ENCODE measurements at regions not wholly inside any gene's neighbourhood (a gene's known extent, or its start where the extent isn't known, plus 50 kb on each side); places are given as distances from the start of the nearest gene placed in this dataset.

DNA sequence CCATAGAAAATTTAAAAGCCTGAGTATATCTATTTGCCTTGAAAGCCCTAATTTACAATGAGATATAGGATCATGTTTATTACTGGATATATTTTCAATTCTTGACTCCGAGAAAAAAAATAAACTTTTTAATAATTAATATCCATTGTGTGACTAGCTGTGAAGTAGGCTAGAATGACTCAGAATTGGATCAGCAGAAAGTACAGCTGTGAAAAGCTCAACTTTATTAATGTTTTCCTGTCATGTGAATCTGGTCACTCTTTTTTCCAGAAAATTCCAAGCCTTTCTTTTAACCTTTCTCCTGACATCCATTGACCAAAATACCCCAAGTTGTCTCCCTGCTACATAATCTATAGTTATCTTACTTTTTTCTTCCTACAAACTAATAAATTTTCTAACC is 171.8 kb upstream of the PACRGL start:
- TF ChIP-seq, protein P1, sequence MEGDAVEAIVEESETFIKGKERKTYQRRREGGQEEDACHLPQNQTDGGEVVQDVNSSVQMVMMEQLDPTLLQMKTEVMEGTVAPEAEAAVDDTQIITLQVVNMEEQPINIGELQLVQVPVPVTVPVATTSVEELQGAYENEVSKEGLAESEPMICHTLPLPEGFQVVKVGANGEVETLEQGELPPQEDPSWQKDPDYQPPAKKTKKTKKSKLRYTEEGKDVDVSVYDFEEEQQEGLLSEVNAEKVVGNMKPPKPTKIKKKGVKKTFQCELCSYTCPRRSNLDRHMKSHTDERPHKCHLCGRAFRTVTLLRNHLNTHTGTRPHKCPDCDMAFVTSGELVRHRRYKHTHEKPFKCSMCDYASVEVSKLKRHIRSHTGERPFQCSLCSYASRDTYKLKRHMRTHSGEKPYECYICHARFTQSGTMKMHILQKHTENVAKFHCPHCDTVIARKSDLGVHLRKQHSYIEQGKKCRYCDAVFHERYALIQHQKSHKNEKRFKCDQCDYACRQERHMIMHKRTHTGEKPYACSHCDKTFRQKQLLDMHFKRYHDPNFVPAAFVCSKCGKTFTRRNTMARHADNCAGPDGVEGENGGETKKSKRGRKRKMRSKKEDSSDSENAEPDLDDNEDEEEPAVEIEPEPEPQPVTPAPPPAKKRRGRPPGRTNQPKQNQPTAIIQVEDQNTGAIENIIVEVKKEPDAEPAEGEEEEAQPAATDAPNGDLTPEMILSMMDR (conservative IDR thresholded peaks at IDR 0.05; ENCODE audit: low read depth, low read length), result no peak
- TF ChIP-seq EZH2phosphoT487 (IDR thresholded peaks at IDR 0.05; ENCODE audit: borderline replicate concordance, low read length) (no peak), EZH2 (IDR thresholded peaks at IDR 0.05; ENCODE audit: low read length, unreplicated experiment) (no peak)
